Keratinocyte (primary cell): ENCODE measurements at regions not wholly inside any gene's neighbourhood (a gene's known extent, or its start where the extent isn't known, plus 50 kb on each side); places are given as distances from the start of the nearest gene placed in this dataset.

Source experiments
- CTCF ChIP-seq, 3 experiments: IDR thresholded peaks in 1 of 3; conservative IDR thresholded peaks in 1 of 3; optimal IDR thresholded peaks in 1 of 3; 2 replicates in 2 of 3; 3 replicates in 1 of 3; pipeline versions ENCODE3 to v1.5.1; 2011; ENCODE audit warnings: low read length in 3 of 3, mild to moderate bottlenecking in 3 of 3, moderate library complexity in 2 of 3, control low read depth in 1 of 3, inconsistent platforms in 1 of 3; ENCODE audit not compliant: insufficient read depth in 2 of 3; ENCODE audit errors: extremely low read depth in 1 of 3
- EZH2 ChIP-seq: IDR thresholded peaks from one replicate; pipeline ENCODE4 v1.6.1; 2012; ENCODE audit warnings: inconsistent platforms, mild to moderate bottlenecking, low read length, moderate library complexity

GRCh38 chr16:59959311-59959710 lies 1225.2 kb upstream of the GOT2 start:
- TF ChIP-seq CTCF (optimal IDR thresholded peaks at IDR 0.05 in 1 of 3, IDR thresholded peaks at IDR 0.05 in 1 of 3, conservative IDR thresholded peaks at IDR 0.05 in 1 of 3; ENCODE audit: extremely low read depth in 1 of 3, insufficient read depth in 2 of 3, low read length in 3 of 3) (no peak), EZH2 (no peak)
